ENCODE measurements at regions not wholly inside any gene's neighbourhood (a gene's known extent, or its start where the extent isn't known, plus 50 kb on each side); places are given as distances from the start of the nearest gene placed in this dataset.

- TF ChIP-seq CTCF (IDR thresholded peaks at IDR 0.05; ENCODE audit: low read depth, low read length): no peak
- no peak for TF ChIP-seq EZH2phosphoT487 (IDR thresholded peaks at IDR 0.05; ENCODE audit: low read depth)
Measured at GRCh38 chr7:13139436-13139835, 452.0 kb downstream of the ARL4A start.

Data from OCI-LY3 (cell line).